ENCODE measurements at regions not wholly inside any gene's neighbourhood (a gene's known extent, or its start where the extent isn't known, plus 50 kb on each side); places are given as distances from the start of the nearest gene placed in this dataset.

DNA sequence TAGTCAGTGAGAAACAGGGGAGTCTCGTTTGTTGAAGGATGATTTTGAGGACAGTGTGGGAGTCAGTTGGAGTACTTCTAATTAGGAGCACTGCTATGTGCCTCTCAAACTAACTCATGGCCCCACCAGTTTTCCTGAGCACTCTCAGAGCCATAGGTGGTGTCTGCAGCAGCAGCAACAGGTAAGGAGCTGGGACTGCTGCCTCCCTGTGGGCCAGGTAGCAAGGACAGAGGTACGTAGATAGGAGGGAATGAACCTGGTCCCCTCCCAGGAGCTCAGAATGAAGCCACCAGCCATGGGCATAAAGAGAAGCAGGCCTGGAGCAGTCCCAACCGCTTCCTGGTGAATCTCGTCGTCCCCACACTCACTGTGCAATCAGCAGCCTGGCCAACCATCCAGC is 183.4 kb downstream of the BUD13 start:
- Histone ChIP-seq H3K27ac (ENCODE audit: low read depth, low read length) (no peak overlapping the region), H3K9ac (ENCODE audit: low read depth in 1 of 3, low read length in 3 of 3) (no peak overlapping the region), H3K4me3 (ENCODE audit: low read length in 3 of 3) (no peak overlapping the region), H3K36me3 (ENCODE audit: control insufficient read depth in 3 of 3, insufficient read depth in 3 of 3, low read length in 3 of 3) (no peaks in the 10 kb centered on the region), H3K9me3 (ENCODE audit: control insufficient read depth in 3 of 3, low read length in 3 of 3) (no peaks in the 10 kb centered on the region), H3K27me3 (ENCODE audit: control insufficient read depth in 3 of 3, insufficient read depth in 3 of 3, low read length in 3 of 3) (peaks cover 7 to 28% (median 7%) of the 10 kb centered on the region in 3 donors), H3K4me1 (ENCODE audit: control insufficient read depth in 3 of 3, insufficient read depth in 3 of 3, low read length in 3 of 3) (peaks cover 0 to 4% (median 4%) of the 10 kb centered on the region in 3 donors)

DNA sequence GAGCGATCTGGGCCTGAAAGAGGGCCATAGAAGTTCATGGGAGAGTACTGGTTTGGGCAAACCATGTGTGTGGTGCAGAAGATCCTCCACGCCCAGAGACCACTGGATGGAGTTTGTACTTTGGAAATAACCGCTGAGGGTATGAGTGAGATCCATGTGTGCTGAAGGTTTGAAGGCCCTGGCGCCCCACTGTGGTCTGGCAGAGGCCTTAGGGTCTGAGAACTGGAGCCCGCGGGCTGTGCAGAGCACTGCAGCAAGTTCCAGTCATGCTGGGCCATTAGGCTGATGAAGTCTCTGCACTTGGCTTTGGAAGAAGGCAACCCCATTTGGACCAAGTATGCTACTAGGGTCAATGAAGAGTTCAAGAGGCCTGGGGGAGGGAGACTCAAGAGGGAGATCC is 186.4 kb downstream of the BUD13 start:
- peaks cover 13 to 46% (median 24%) of the 10 kb centered on the region in 3 donors for H3K27me3 ChIP-seq (ENCODE audit: control insufficient read depth in 3 of 3, insufficient read depth in 3 of 3, low read length in 3 of 3)
- H3K9me3 ChIP-seq (ENCODE audit: control insufficient read depth in 3 of 3, low read length in 3 of 3), result no peaks in the 10 kb centered on the region
- peaks cover 0 to 4% (median 4%) of the 10 kb centered on the region in 3 donors for H3K4me1 ChIP-seq (ENCODE audit: control insufficient read depth in 3 of 3, insufficient read depth in 3 of 3, low read length in 3 of 3)
- no peak overlapping the region for H3K9ac ChIP-seq (ENCODE audit: low read depth in 1 of 3, low read length in 3 of 3)
- no peak overlapping the region for H3K27ac ChIP-seq (ENCODE audit: low read depth, low read length)
- no peak overlapping the region for H3K4me3 ChIP-seq (ENCODE audit: low read length in 3 of 3)
- no peaks in the 10 kb centered on the region for H3K36me3 ChIP-seq (ENCODE audit: control insufficient read depth in 3 of 3, insufficient read depth in 3 of 3, low read length in 3 of 3)

DNA sequence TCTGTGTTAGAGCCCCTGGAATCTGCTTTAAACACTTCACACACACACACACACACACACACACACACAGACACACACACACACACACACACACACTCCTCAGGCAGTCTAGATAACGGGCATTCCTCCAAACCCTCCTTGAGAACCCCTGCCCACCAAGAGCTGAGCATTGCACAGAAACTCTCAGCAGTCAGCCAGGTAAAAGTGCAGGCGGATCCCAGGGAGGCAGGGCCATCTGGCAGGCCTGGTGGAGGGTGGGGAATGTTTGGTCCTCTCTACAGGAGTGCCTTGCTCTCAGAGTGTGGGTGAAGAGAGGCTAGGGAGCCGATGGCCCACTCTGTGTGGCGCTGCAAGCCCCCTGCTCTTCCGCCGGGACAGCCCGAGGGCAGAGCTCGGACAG is 190.2 kb downstream of the BUD13 start:
- no peaks in the 10 kb centered on the region for H3K9me3 ChIP-seq (ENCODE audit: control insufficient read depth in 3 of 3, low read length in 3 of 3)
- H3K36me3 ChIP-seq (ENCODE audit: control insufficient read depth in 3 of 3, insufficient read depth in 3 of 3, low read length in 3 of 3), result no peaks in the 10 kb centered on the region
- peaks cover 0 to 4% (median 0%) of the 10 kb centered on the region in 3 donors for H3K4me1 ChIP-seq (ENCODE audit: control insufficient read depth in 3 of 3, insufficient read depth in 3 of 3, low read length in 3 of 3)
- H3K27ac ChIP-seq (ENCODE audit: low read depth, low read length), result no peak overlapping the region
- H3K4me3 ChIP-seq (ENCODE audit: low read length in 3 of 3), result no peak overlapping the region
- H3K27me3 ChIP-seq (ENCODE audit: control insufficient read depth in 3 of 3, insufficient read depth in 3 of 3, low read length in 3 of 3), result peaks cover 44 to 59% (median 58%) of the 10 kb centered on the region in 3 donors
- no peak overlapping the region for H3K9ac ChIP-seq (ENCODE audit: low read depth in 1 of 3, low read length in 3 of 3)

DNA sequence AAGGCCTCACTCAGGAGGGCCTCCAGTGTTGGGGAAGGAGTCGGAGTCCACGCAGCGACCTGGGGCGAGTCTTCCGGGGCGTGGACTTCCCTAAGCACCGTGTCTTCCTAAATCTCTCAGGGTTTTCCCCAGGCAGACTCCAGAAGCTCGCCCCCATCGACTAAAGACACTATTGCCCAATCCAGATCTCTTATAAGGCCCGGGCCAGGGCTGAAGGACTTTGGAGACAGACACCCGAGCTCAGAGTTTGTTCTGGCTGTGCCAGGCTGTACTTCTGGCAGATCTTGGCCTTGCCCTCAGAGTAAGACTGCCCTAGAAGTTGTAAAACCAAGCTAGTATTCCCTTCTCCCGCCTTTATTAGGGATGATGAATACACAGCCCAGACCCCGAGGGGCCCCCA is 191.4 kb downstream of the BUD13 start:
- H3K9ac ChIP-seq (ENCODE audit: low read depth in 1 of 3, low read length in 3 of 3), result no peak overlapping the region
- H3K4me3 ChIP-seq (ENCODE audit: low read length in 3 of 3), result no peak overlapping the region
- H3K4me1 ChIP-seq (ENCODE audit: control insufficient read depth in 3 of 3, insufficient read depth in 3 of 3, low read length in 3 of 3), result peaks cover 0 to 4% (median 4%) of the 10 kb centered on the region in 3 donors
- no peaks in the 10 kb centered on the region for H3K36me3 ChIP-seq (ENCODE audit: control insufficient read depth in 3 of 3, insufficient read depth in 3 of 3, low read length in 3 of 3)
- peaks cover 54 to 70% (median 61%) of the 10 kb centered on the region in 3 donors for H3K27me3 ChIP-seq (ENCODE audit: control insufficient read depth in 3 of 3, insufficient read depth in 3 of 3, low read length in 3 of 3)
- H3K9me3 ChIP-seq (ENCODE audit: control insufficient read depth in 3 of 3, low read length in 3 of 3), result no peaks in the 10 kb centered on the region
- H3K27ac ChIP-seq (ENCODE audit: low read depth, low read length), result no peak overlapping the region

DNA sequence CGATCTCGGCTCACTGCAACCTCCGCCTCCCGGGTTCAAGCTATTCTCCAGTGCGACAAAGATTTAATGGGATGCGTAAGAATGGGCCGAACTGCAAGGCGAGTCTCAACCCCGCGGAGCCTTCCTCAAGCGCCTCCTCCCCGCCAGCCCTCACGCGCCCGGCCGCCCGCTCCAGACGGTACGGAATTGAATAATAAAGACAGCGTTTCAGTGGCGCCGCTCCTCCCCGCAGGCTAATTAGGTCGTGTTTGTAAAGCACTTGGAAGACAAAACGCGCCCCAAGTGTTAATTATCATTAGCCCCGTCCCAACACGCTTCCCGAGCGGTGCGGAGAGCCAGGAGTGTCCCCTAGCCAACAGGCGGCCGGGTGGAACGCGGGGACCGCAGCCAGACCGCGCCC is 192.0 kb downstream of the BUD13 start:
- no peak overlapping the region for H3K9ac ChIP-seq (ENCODE audit: low read depth in 1 of 3, low read length in 3 of 3)
- H3K27ac ChIP-seq (ENCODE audit: low read depth, low read length), result no peak overlapping the region
- H3K4me3 ChIP-seq (ENCODE audit: low read length in 3 of 3), result no peak overlapping the region
- no peaks in the 10 kb centered on the region for H3K9me3 ChIP-seq (ENCODE audit: control insufficient read depth in 3 of 3, low read length in 3 of 3)
- peaks cover 0 to 4% (median 4%) of the 10 kb centered on the region in 3 donors for H3K4me1 ChIP-seq (ENCODE audit: control insufficient read depth in 3 of 3, insufficient read depth in 3 of 3, low read length in 3 of 3)
- peaks cover 54 to 70% (median 59%) of the 10 kb centered on the region in 3 donors for H3K27me3 ChIP-seq (ENCODE audit: control insufficient read depth in 3 of 3, insufficient read depth in 3 of 3, low read length in 3 of 3)
- H3K36me3 ChIP-seq (ENCODE audit: control insufficient read depth in 3 of 3, insufficient read depth in 3 of 3, low read length in 3 of 3), result no peaks in the 10 kb centered on the region

DNA sequence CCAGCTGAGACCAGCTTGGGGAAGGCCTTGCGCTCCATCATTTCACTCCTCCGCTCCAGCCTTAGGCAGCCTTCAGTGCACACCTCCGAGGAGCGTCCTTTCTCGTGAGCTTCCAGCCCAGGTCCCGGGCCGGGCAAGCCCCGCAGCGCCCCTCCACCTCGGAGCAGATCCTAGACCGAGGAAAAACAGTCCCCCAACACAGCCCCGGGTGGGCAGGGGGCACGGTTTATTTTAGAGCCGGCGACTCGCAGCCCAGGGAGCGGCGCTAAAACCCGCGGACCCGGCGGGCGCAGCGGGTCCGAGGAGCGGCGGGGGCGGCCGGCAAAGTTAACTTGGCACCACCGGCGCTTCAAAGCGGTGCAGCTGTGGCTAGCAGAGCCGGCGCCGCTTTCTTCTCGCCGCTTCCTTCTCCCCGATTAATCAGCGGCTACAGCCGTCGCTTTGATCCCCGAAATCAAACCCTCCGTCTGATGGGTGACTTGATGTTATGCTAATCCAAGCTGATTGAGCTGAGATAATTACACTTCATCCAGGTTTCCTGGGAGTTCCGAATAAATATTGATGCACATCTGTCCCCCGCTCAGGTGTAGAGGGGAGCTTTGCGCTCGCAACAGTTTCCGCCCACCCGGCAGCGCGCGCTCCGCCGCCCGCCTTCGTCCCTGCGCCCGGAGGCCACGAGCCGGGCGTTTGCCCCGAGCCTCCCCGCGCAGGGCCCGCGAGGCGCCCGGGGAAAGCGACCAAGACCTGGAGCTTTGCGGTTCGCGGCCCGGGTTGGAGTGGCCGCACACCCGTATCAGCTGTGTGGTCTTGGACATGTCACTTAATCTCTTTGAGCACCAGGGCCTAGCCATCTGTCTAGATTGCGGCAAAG is 192.7 kb downstream of the BUD13 start:
- Histone ChIP-seq H3K4me3 (ENCODE audit: low read length in 3 of 3) (peak overlapping the region in 1 of 3 donors; percentile 36), H3K27me3 (ENCODE audit: control insufficient read depth in 3 of 3, insufficient read depth in 3 of 3, low read length in 3 of 3) (peaks cover 53 to 70% (median 58%) of the 10 kb centered on the region in 3 donors), H3K4me1 (ENCODE audit: control insufficient read depth in 3 of 3, insufficient read depth in 3 of 3, low read length in 3 of 3) (peaks cover 0 to 4% (median 4%) of the 10 kb centered on the region in 3 donors), H3K9ac (ENCODE audit: low read depth in 1 of 3, low read length in 3 of 3) (no peak overlapping the region), H3K9me3 (ENCODE audit: control insufficient read depth in 3 of 3, low read length in 3 of 3) (no peaks in the 10 kb centered on the region), H3K36me3 (ENCODE audit: control insufficient read depth in 3 of 3, insufficient read depth in 3 of 3, low read length in 3 of 3) (no peaks in the 10 kb centered on the region), H3K27ac (ENCODE audit: low read depth, low read length) (no peak overlapping the region)

DNA sequence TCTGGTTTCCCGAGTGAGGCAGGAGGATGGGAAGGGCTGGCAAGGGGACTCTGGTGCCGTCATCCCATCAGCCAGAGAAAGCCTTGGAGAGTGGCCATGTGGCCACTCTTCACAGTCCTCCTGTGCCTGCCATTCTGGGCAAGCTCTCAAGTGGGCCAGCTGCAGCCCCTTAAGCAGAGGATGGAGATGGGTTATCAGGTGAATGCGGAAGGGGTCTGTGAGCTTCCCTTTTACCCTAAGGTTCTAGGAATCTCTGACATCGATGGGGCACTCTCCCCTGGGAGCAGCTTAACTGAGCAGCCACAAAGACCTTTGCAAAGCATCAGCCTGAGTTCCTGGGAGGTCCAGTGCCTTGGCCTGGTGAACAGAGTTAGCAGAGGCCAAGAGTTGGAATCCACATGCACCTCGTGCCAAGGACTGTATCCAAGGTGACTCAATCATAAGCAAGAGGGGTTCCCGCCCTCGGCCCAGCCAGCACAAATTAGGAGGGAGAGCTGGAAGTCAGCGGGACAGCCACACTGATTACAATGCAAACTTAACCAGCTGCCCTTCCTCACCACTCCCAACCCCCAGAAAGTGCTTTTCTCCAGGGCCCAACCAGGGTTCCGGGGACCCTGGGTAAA is 193.6 kb downstream of the BUD13 start:
- no peak overlapping the region for H3K4me3 ChIP-seq (ENCODE audit: low read length in 3 of 3)
- peaks cover 49 to 62% (median 53%) of the 10 kb centered on the region in 3 donors for H3K27me3 ChIP-seq (ENCODE audit: control insufficient read depth in 3 of 3, insufficient read depth in 3 of 3, low read length in 3 of 3)
- no peak overlapping the region for H3K27ac ChIP-seq (ENCODE audit: low read depth, low read length)
- no peak overlapping the region for H3K9ac ChIP-seq (ENCODE audit: low read depth in 1 of 3, low read length in 3 of 3)
- no peaks in the 10 kb centered on the region for H3K9me3 ChIP-seq (ENCODE audit: control insufficient read depth in 3 of 3, low read length in 3 of 3)
- H3K36me3 ChIP-seq (ENCODE audit: control insufficient read depth in 3 of 3, insufficient read depth in 3 of 3, low read length in 3 of 3), result no peaks in the 10 kb centered on the region
- H3K4me1 ChIP-seq (ENCODE audit: control insufficient read depth in 3 of 3, insufficient read depth in 3 of 3, low read length in 3 of 3), result peaks cover 0 to 4% (median 4%) of the 10 kb centered on the region in 3 donors

DNA sequence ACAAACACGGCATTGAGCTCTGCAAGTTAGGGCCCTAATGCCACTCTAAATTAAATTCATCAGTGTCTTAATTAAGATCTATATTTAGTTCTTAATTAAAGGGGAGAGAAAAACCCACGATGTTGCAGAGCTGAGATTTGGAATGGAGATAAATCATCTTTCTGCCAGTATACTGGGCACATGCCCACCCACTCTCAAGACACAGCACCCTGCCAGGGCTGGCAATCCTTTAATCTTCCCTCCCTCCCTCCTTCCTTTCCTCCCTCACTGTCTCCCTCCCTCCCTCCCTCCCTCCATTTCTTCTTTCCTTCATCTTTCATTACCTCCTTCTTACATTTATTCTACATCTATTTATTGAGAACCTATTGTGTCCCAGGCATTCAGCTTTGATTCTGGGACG is 194.8 kb downstream of the BUD13 start:
- Histone ChIP-seq H3K36me3 (ENCODE audit: control insufficient read depth in 3 of 3, insufficient read depth in 3 of 3, low read length in 3 of 3) (no peaks in the 10 kb centered on the region), H3K4me3 (ENCODE audit: low read length in 3 of 3) (no peak overlapping the region), H3K9me3 (ENCODE audit: control insufficient read depth in 3 of 3, low read length in 3 of 3) (no peaks in the 10 kb centered on the region), H3K27ac (ENCODE audit: low read depth, low read length) (no peak overlapping the region), H3K27me3 (ENCODE audit: control insufficient read depth in 3 of 3, insufficient read depth in 3 of 3, low read length in 3 of 3) (peaks cover 49 to 59% (median 49%) of the 10 kb centered on the region in 3 donors), H3K9ac (ENCODE audit: low read depth in 1 of 3, low read length in 3 of 3) (no peak overlapping the region), H3K4me1 (ENCODE audit: control insufficient read depth in 3 of 3, insufficient read depth in 3 of 3, low read length in 3 of 3) (peaks cover 0 to 4% (median 4%) of the 10 kb centered on the region in 3 donors)

DNA sequence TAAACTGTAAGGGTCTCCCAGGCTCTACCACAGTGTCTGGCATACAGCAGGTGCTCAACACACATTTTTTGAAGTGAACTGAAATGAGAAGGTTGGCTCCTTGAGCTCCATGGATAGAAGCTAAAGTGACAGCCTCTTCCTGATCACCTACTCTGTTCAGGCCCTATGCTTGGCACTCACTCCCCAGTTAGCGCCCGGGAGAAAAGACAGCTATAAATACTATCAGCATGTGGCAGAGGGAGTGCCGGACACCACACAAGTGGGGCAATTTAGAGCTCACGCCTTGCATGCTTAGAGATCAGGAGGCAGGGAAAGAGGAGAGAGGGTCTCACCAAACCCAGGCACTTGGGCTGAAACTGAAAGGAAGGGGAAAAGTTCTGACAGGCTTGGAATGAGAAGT is 195.5 kb downstream of the BUD13 start:
- Histone ChIP-seq H3K9me3 (ENCODE audit: control insufficient read depth in 3 of 3, low read length in 3 of 3) (no peaks in the 10 kb centered on the region), H3K4me3 (ENCODE audit: low read length in 3 of 3) (no peak overlapping the region), H3K9ac (ENCODE audit: low read depth in 1 of 3, low read length in 3 of 3) (no peak overlapping the region), H3K27me3 (ENCODE audit: control insufficient read depth in 3 of 3, insufficient read depth in 3 of 3, low read length in 3 of 3) (peaks cover 44 to 54% (median 49%) of the 10 kb centered on the region in 3 donors), H3K4me1 (ENCODE audit: control insufficient read depth in 3 of 3, insufficient read depth in 3 of 3, low read length in 3 of 3) (peaks cover 0 to 4% (median 4%) of the 10 kb centered on the region in 3 donors), H3K36me3 (ENCODE audit: control insufficient read depth in 3 of 3, insufficient read depth in 3 of 3, low read length in 3 of 3) (no peaks in the 10 kb centered on the region), H3K27ac (ENCODE audit: low read depth, low read length) (no peak overlapping the region)

DNA sequence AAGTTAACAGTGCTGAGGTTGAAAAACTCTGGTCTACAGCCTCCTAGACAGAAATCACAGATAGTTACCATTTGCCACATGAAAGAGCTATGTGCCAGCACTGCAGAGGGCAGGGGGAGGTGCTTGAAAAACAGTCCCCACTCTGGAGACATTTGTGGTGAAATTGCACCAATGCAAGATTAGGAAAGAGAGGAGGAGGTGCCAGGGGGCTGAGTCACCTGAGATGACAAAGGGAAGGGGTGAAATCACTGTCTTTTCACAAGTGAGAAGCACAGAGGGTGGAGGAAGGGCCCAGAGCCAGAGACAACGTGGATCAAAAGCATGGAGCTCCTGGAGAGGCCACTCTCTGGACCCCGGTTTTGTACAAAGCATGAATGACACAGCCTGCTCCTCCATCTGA is 196.3 kb downstream of the BUD13 start:
- Histone ChIP-seq H3K4me1 (ENCODE audit: control insufficient read depth in 3 of 3, insufficient read depth in 3 of 3, low read length in 3 of 3) (peaks cover 0 to 4% (median 4%) of the 10 kb centered on the region in 3 donors), H3K9me3 (ENCODE audit: control insufficient read depth in 3 of 3, low read length in 3 of 3) (no peaks in the 10 kb centered on the region), H3K9ac (ENCODE audit: low read depth in 1 of 3, low read length in 3 of 3) (no peak overlapping the region), H3K27me3 (ENCODE audit: control insufficient read depth in 3 of 3, insufficient read depth in 3 of 3, low read length in 3 of 3) (peaks cover 37 to 47% (median 43%) of the 10 kb centered on the region in 3 donors), H3K4me3 (ENCODE audit: low read length in 3 of 3) (no peak overlapping the region), H3K36me3 (ENCODE audit: control insufficient read depth in 3 of 3, insufficient read depth in 3 of 3, low read length in 3 of 3) (no peaks in the 10 kb centered on the region), H3K27ac (ENCODE audit: low read depth, low read length) (no peak overlapping the region)

All from skeletal muscle tissue (tissue), 3 donors.